Neural cell (in vitro differentiated cells): ENCODE measurements at regions not wholly inside any gene's neighbourhood (a gene's known extent, or its start where the extent isn't known, plus 50 kb on each side); places are given as distances from the start of the nearest gene placed in this dataset.

Source experiments
- H2AFZ ChIP-seq: fragments of 200-600, 300-800 bp; sonication (generic), shearing (Covaris generic); 2 replicates; pipeline ENCODE4 v1.6.0; 2014; ENCODE audit warnings: low read depth, mild to moderate bottlenecking, antibody characterized with exemption, low read length, moderate library complexity
- H3F3A ChIP-seq: fragments of 200-600 bp; shearing (Covaris generic); 2 replicates; pipeline ENCODE4 v1.6.1; 2016; ENCODE audit warnings: mild to moderate bottlenecking, moderate library complexity, mixed read lengths, antibody characterized with exemption, low read length; ENCODE audit not compliant: insufficient read depth, poor library complexity, severe bottlenecking
- H3K27ac ChIP-seq: fragments of 200-600, 300-800 bp; sonication (generic), shearing (Covaris generic); 2 replicates; pipeline ENCODE4 v1.5.1; 2014; ENCODE audit warnings: mild to moderate bottlenecking, low read length, moderate library complexity
- H3K27me3 ChIP-seq: fragments of 300-800, 200-600 bp; sonication (generic), shearing (Covaris generic); 2 replicates; pipeline ENCODE4 v1.6.0; 2014; ENCODE audit warnings: mild to moderate bottlenecking, low read depth, low read length, moderate library complexity; ENCODE audit not compliant: insufficient read depth
- H3K36me3 ChIP-seq: fragments of 300-800, 200-600 bp; sonication (generic), shearing (Covaris generic); 2 replicates; pipeline ENCODE4 v1.5.1; 2014; ENCODE audit warnings: mild to moderate bottlenecking, antibody characterized with exemption, low read length, moderate library complexity; ENCODE audit not compliant: insufficient read depth
- H3K4me2 ChIP-seq: fragments of 300-800, 200-600 bp; sonication (generic), shearing (Covaris generic); 2 replicates; pipeline ENCODE4 v1.6.0; 2014; ENCODE audit warnings: mild to moderate bottlenecking, low read length
- H3K4me3 ChIP-seq: fragments of 300-800, 200-600 bp; sonication (generic), shearing (Covaris generic); 2 replicates; pipeline ENCODE4 v1.5.1; 2014; ENCODE audit warnings: mild to moderate bottlenecking, low read length, moderate library complexity
- H3K79me2 ChIP-seq: fragments of 200-600 bp; shearing (Covaris generic); replicated peaks from 2 replicates; pipeline ENCODE4 v1.6.0; 2014; ENCODE audit warnings: mild to moderate bottlenecking, low read length, moderate library complexity; ENCODE audit not compliant: insufficient read depth
- H3K9ac ChIP-seq: fragments of 300-800, 200-600 bp; sonication (generic), shearing (Covaris generic); 2 replicates; pipeline ENCODE4 v1.6.1; 2016; ENCODE audit warnings: mild to moderate bottlenecking, low read length, mixed read lengths
- H3K9me2 ChIP-seq: fragments of 200-600 bp; shearing (Covaris generic); 2 replicates; pipeline ENCODE4 v1.6.1; 2016; ENCODE audit warnings: mild to moderate bottlenecking, low read length, mixed read lengths; ENCODE audit not compliant: insufficient read depth
- H3K9me3 ChIP-seq: fragments of 200-600, 300-800 bp; sonication (generic), shearing (Covaris generic); 2 replicates; pipeline ENCODE4 v1.6.1; 2016; ENCODE audit warnings: mild to moderate bottlenecking, mixed run types, low read length, moderate library complexity, mixed read lengths
- H4K20me1 ChIP-seq: fragments of 200-600 bp; shearing (Covaris generic); 2 replicates; pipeline ENCODE4 v1.6.1; 2016; ENCODE audit warnings: mild to moderate bottlenecking, mixed run types; ENCODE audit not compliant: insufficient read depth
- EP300 ChIP-seq: fragments of 450-650 bp; conservative IDR thresholded peaks from 2 replicates; pipeline ENCODE4 v1.6.1; 2014; ENCODE audit warnings: antibody characterized with exemption, mild to moderate bottlenecking, moderate library complexity; ENCODE audit not compliant: poor library complexity, severe bottlenecking
- EZH2 ChIP-seq: fragments of 200-600, 300-800 bp; shearing (Covaris generic), sonication (generic); IDR thresholded peaks from 2 replicates; pipeline ENCODE4 v1.6.1; 2014; ENCODE audit warnings: antibody characterized with exemption, low read length, borderline replicate concordance, mild to moderate bottlenecking; ENCODE audit not compliant: insufficient read depth, poor library complexity, severe bottlenecking
- MXI1 ChIP-seq: fragments of 450-650 bp; conservative IDR thresholded peaks from 2 replicates; pipeline ENCODE4 v1.6.1; 2014; ENCODE audit warnings: antibody characterized with exemption, mild to moderate bottlenecking; ENCODE audit not compliant: poor library complexity, severe bottlenecking
- POLR2AphosphoS5 ChIP-seq: IDR thresholded peaks from 2 replicates; pipeline ENCODE4 v1.6.1; 2012
- RAD21 ChIP-seq: fragments of 450-650 bp; conservative IDR thresholded peaks from 2 replicates; pipeline ENCODE4 v1.6.1; 2014; ENCODE audit warnings: antibody characterized with exemption, mild to moderate bottlenecking, moderate library complexity
- SMC3 ChIP-seq: fragments of 450-650 bp; conservative IDR thresholded peaks from 2 replicates; pipeline ENCODE4 v1.6.1; 2014; ENCODE audit warnings: antibody characterized with exemption, mild to moderate bottlenecking, moderate library complexity; ENCODE audit not compliant: poor library complexity
- TAF1 ChIP-seq: IDR thresholded peaks from 2 replicates; pipeline ENCODE4 v1.6.1; 2012; ENCODE audit warnings: low read depth
- TF ChIP-seq, protein P1 (sequence below): IDR thresholded peaks from 2 replicates; pipeline ENCODE4 v1.6.1; 2012; ENCODE audit warnings: borderline replicate concordance
- TF ChIP-seq, protein P2 (sequence below): fragments of 450-650 bp; IDR thresholded peaks from 2 replicates; pipeline ENCODE4 v1.5.1; 2014; ENCODE audit warnings: antibody characterized with exemption, mild to moderate bottlenecking, moderate library complexity; ENCODE audit not compliant: poor library complexity, severe bottlenecking

DNA sequence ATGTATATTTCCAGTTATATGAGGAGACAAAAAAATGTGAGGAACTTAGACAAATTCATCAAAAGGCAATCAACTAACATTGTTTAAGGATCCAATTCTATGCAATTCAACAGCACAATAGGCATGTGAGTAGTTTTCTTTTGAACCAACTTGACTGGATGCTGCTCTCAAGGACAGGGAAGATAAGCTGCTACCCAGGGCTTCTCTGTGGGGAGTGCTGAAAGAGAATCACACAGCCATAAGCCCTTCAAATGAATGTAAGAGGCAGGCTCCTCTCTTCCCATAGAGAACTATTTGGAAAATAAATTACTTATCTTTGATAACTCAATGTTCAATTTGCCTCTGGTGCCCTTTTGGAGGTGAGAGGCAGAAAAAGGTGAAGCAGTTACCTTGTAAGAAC is 1413.6 kb downstream of the PCDH7 start:
- H3K36me3 ChIP-seq = no peaks in the 10 kb centered on the region
- no peaks in the 10 kb centered on the region for H4K20me1 ChIP-seq
- no peaks in the 10 kb centered on the region for H3K79me2 ChIP-seq
- no peak overlapping the region for H3K4me2 ChIP-seq
- TF ChIP-seq MXI1 (no peak), TAF1 (no peak), EZH2 (no peak), SMC3 (no peak), EP300 (no peak), POLR2AphosphoS5 (no peak), RAD21 (no peak)
- TF ChIP-seq, protein P1, sequence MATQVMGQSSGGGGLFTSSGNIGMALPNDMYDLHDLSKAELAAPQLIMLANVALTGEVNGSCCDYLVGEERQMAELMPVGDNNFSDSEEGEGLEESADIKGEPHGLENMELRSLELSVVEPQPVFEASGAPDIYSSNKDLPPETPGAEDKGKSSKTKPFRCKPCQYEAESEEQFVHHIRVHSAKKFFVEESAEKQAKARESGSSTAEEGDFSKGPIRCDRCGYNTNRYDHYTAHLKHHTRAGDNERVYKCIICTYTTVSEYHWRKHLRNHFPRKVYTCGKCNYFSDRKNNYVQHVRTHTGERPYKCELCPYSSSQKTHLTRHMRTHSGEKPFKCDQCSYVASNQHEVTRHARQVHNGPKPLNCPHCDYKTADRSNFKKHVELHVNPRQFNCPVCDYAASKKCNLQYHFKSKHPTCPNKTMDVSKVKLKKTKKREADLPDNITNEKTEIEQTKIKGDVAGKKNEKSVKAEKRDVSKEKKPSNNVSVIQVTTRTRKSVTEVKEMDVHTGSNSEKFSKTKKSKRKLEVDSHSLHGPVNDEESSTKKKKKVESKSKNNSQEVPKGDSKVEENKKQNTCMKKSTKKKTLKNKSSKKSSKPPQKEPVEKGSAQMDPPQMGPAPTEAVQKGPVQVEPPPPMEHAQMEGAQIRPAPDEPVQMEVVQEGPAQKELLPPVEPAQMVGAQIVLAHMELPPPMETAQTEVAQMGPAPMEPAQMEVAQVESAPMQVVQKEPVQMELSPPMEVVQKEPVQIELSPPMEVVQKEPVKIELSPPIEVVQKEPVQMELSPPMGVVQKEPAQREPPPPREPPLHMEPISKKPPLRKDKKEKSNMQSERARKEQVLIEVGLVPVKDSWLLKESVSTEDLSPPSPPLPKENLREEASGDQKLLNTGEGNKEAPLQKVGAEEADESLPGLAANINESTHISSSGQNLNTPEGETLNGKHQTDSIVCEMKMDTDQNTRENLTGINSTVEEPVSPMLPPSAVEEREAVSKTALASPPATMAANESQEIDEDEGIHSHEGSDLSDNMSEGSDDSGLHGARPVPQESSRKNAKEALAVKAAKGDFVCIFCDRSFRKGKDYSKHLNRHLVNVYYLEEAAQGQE = no peak
- TF ChIP-seq, protein P2, sequence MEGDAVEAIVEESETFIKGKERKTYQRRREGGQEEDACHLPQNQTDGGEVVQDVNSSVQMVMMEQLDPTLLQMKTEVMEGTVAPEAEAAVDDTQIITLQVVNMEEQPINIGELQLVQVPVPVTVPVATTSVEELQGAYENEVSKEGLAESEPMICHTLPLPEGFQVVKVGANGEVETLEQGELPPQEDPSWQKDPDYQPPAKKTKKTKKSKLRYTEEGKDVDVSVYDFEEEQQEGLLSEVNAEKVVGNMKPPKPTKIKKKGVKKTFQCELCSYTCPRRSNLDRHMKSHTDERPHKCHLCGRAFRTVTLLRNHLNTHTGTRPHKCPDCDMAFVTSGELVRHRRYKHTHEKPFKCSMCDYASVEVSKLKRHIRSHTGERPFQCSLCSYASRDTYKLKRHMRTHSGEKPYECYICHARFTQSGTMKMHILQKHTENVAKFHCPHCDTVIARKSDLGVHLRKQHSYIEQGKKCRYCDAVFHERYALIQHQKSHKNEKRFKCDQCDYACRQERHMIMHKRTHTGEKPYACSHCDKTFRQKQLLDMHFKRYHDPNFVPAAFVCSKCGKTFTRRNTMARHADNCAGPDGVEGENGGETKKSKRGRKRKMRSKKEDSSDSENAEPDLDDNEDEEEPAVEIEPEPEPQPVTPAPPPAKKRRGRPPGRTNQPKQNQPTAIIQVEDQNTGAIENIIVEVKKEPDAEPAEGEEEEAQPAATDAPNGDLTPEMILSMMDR = no peak
- H3K9ac ChIP-seq = no peak overlapping the region
- no peaks in the 10 kb centered on the region for H3K9me2 ChIP-seq
- no peaks in the 10 kb centered on the region for H3K9me3 ChIP-seq
- H3K4me3 ChIP-seq = no peak overlapping the region
- no peak overlapping the region for H2AFZ ChIP-seq
- no peak overlapping the region for H3K27ac ChIP-seq
- H3K27me3 ChIP-seq = no peaks in the 10 kb centered on the region
- H3F3A ChIP-seq = no peaks in the 10 kb centered on the region

DNA sequence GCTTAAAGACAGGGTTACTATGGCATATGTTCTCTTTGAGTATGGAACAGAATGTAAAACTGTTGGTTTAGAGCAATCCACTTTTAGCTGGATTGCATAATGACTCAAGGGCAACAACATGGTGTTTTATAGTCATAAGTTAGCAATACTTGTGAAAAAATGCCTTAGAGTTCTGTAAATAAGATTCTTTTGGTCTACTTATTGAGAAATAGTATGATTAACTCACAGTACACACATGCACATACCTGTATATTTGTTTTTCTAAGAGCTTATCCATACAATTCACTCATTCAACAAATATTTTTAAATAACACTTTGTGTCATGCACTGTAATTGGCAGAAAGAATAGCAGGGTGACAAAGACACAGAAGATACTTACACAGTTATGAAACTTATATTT is 1415.5 kb downstream of the PCDH7 start:
- Histone ChIP-seq H3K9me3 (no peaks in the 10 kb centered on the region), H3K4me3 (no peak overlapping the region), H2AFZ (no peak overlapping the region), H3K9ac (no peak overlapping the region), H3K4me2 (no peak overlapping the region), H3K27ac (no peak overlapping the region), H3K27me3 (no peaks in the 10 kb centered on the region), H3K9me2 (no peaks in the 10 kb centered on the region), H3K36me3 (no peaks in the 10 kb centered on the region), H3F3A (no peaks in the 10 kb centered on the region), H3K79me2 (no peaks in the 10 kb centered on the region), H4K20me1 (no peaks in the 10 kb centered on the region)
- TF ChIP-seq, protein P1 = no peak
- TF ChIP-seq EP300 = no peak
- TF ChIP-seq POLR2AphosphoS5 = no peak
- TF ChIP-seq EZH2 = no peak
- TF ChIP-seq, protein P2 = no peak
- TF ChIP-seq RAD21 = no peak
- no peak for TF ChIP-seq TAF1
- no peak for TF ChIP-seq SMC3
- no peak for TF ChIP-seq MXI1
